Keratinocyte (primary cell): ENCODE measurements at regions not wholly inside any gene's neighbourhood (a gene's known extent, or its start where the extent isn't known, plus 50 kb on each side); places are given as distances from the start of the nearest gene placed in this dataset.

Experiments
- DNase-seq: peaks from one replicate; pipeline ENCODE4 v3.0.0-alpha.2; 2011; ENCODE audit warnings: low read depth, missing footprints, low spot score
- FAIRE-seq: peaks from 2 replicates; lab custom pipeline; 2011; peaks lifted over from hg19 to GRCh38; lab: Jason Lieb, UNC
- H2AFZ ChIP-seq: 2 replicates; pipeline ENCODE4 v1.6.0; 2012; ENCODE audit warnings: low read length, control low read depth, inconsistent platforms; ENCODE audit not compliant: control insufficient read depth
- H3K27ac ChIP-seq: 2 replicates; pipeline ENCODE4 v1.5.1; 2011; ENCODE audit warnings: low read length; ENCODE audit not compliant: control insufficient read depth, insufficient read depth
- H3K27me3 ChIP-seq: 3 replicates; pipeline ENCODE4 v1.6.0; 2011; ENCODE audit warnings: low read length; ENCODE audit not compliant: control insufficient read depth, insufficient read depth; ENCODE audit errors: extremely low read depth
- H3K36me3 ChIP-seq, 2 experiments: 2 replicates in 1 of 2; 3 replicates in 1 of 2; pipeline ENCODE4 v1.5.1; 2011; ENCODE audit warnings: low read length in 2 of 2, mild to moderate bottlenecking in 1 of 2; ENCODE audit not compliant: control insufficient read depth in 2 of 2, insufficient read depth in 2 of 2; ENCODE audit errors: extremely low read depth in 1 of 2
- H3K4me1 ChIP-seq: 3 replicates; pipeline ENCODE4 v1.5.1; 2011; ENCODE audit warnings: low read length; ENCODE audit not compliant: control insufficient read depth, insufficient read depth; ENCODE audit errors: extremely low read depth
- H3K4me2 ChIP-seq: 3 replicates; pipeline ENCODE4 v1.6.0; 2011; ENCODE audit warnings: low read depth, low read length; ENCODE audit not compliant: control insufficient read depth, insufficient read depth; ENCODE audit errors: extremely low read depth
- H3K4me3 ChIP-seq, 3 experiments: fragments of 200-600 bp in 1 of 3; sonication (generic) in 1 of 3; 2 replicates in 2 of 3; 3 replicates in 1 of 3; pipeline ENCODE4 v1.5.1; 2011 to 2016; ENCODE audit warnings: low read length in 3 of 3, mild to moderate bottlenecking in 3 of 3, control low read depth in 2 of 3, inconsistent platforms in 1 of 3, low read depth in 1 of 3, mixed read lengths in 1 of 3, mixed run types in 1 of 3, moderate library complexity in 1 of 3; ENCODE audit not compliant: control insufficient read depth in 2 of 3, insufficient read depth in 2 of 3; ENCODE audit errors: extremely low read depth in 1 of 3
- H3K79me2 ChIP-seq: 2 replicates; pipeline ENCODE4 v1.6.0; 2012; ENCODE audit warnings: low read length; ENCODE audit not compliant: control insufficient read depth, insufficient read depth
- H3K9ac ChIP-seq: 3 replicates; pipeline ENCODE4 v1.6.0; 2011; ENCODE audit warnings: low read length; ENCODE audit not compliant: control insufficient read depth, insufficient read depth; ENCODE audit errors: extremely low read depth
- H3K9me1 ChIP-seq: 3 replicates; pipeline ENCODE4 v1.6.0; 2011; ENCODE audit warnings: low read length; ENCODE audit not compliant: control insufficient read depth, insufficient read depth; ENCODE audit errors: extremely low read depth
- H3K9me3 ChIP-seq: 2 replicates; pipeline ENCODE4 v1.5.1; 2012; ENCODE audit warnings: low read depth, low read length; ENCODE audit not compliant: control insufficient read depth
- H4K20me1 ChIP-seq: 3 replicates; pipeline ENCODE4 v1.6.0; 2011; ENCODE audit warnings: low read length; ENCODE audit not compliant: control insufficient read depth, insufficient read depth; ENCODE audit errors: extremely low read depth
- CTCF ChIP-seq, 3 experiments: IDR thresholded peaks in 1 of 3; conservative IDR thresholded peaks in 1 of 3; optimal IDR thresholded peaks in 1 of 3; 2 replicates in 2 of 3; 3 replicates in 1 of 3; pipeline versions ENCODE3 to v1.5.1; 2011; ENCODE audit warnings: low read length in 3 of 3, mild to moderate bottlenecking in 3 of 3, moderate library complexity in 2 of 3, control low read depth in 1 of 3, inconsistent platforms in 1 of 3; ENCODE audit not compliant: insufficient read depth in 2 of 3; ENCODE audit errors: extremely low read depth in 1 of 3
- EZH2 ChIP-seq: IDR thresholded peaks from one replicate; pipeline ENCODE4 v1.6.1; 2012; ENCODE audit warnings: inconsistent platforms, mild to moderate bottlenecking, low read length, moderate library complexity
- dilution Hi-C: fragments of 300-500 bp; cut with MboI; formaldehyde crosslinking; loops from one replicate; pipeline ENCODE4 v1.7.0; 2020; ENCODE audit warnings: low sequenced_read_pairs; ENCODE audit not compliant: extremely low pct_ligation_motif_present

- Histone ChIP-seq H4K20me1 (no peaks in the 10 kb centered on the region), H3K4me1 (no peaks in the 10 kb centered on the region), H3K9ac (no peak overlapping the region), H3K27ac (no peak overlapping the region), H3K27me3 (no peaks in the 10 kb centered on the region), H3K79me2 (no peaks in the 10 kb centered on the region), H3K4me2 (no peak overlapping the region), H3K4me3 (no peak overlapping the region), H3K9me1 (no peaks in the 10 kb centered on the region), H3K36me3 (no peaks in the 10 kb centered on the region), H2AFZ (no peak overlapping the region), H3K9me3 (no peaks in the 10 kb centered on the region)
- DNase-seq, result no peak
- TF ChIP-seq EZH2 (no peak), CTCF (optimal IDR thresholded peaks at IDR 0.05 in 1 of 3, IDR thresholded peaks at IDR 0.05 in 1 of 3, conservative IDR thresholded peaks at IDR 0.05 in 1 of 3; ENCODE audit: extremely low read depth in 1 of 3, insufficient read depth in 2 of 3, low read length in 3 of 3) (no peak)
- dilution Hi-C loops, result no loop called here
- no peak for FAIRE-seq
Measured at GRCh38 chr2:175743011-175743410, 259.1 kb downstream of the LNPK start.

GRCh38 chr2:175742367-175742766, 259.7 kb downstream of the LNPK start:
- Histone ChIP-seq H3K4me2 (no peak overlapping the region), H3K36me3 (no peaks in the 10 kb centered on the region), H3K9me1 (no peaks in the 10 kb centered on the region), H3K9ac (no peak overlapping the region), H3K9me3 (no peaks in the 10 kb centered on the region), H2AFZ (no peak overlapping the region), H3K27ac (no peak overlapping the region), H3K4me3 (no peak overlapping the region), H4K20me1 (no peaks in the 10 kb centered on the region), H3K4me1 (no peaks in the 10 kb centered on the region), H3K79me2 (no peaks in the 10 kb centered on the region), H3K27me3 (no peaks in the 10 kb centered on the region)
- dilution Hi-C loops, result no loop called here
- FAIRE-seq (peak; percentile 87), DNase-seq (peak; percentile 76)
- TF ChIP-seq CTCF (optimal IDR thresholded peaks at IDR 0.05 in 1 of 3, IDR thresholded peaks at IDR 0.05 in 1 of 3, conservative IDR thresholded peaks at IDR 0.05 in 1 of 3; ENCODE audit: extremely low read depth in 1 of 3, insufficient read depth in 2 of 3, low read length in 3 of 3) (no peak), EZH2 (no peak)
